ENCODE measurements at regions not wholly inside any gene's neighbourhood (a gene's known extent, or its start where the extent isn't known, plus 50 kb on each side); places are given as distances from the start of the nearest gene placed in this dataset.
"Not testable (repeated sequence)": the region's sequence is repeated elsewhere in the genome, so short reads cannot be mapped to it uniquely, and the experiment has no call there.

GRCh38 chr21:14825514-14825974 lies 239.3 kb downstream of the NRIP1 start:
- no peak for DNase-seq

- no peak for DNase-seq
Observed at GRCh38 chr21:14824126-14824525, 240.7 kb downstream of the NRIP1 start.

GRCh38 chr21:14817311-14817710 lies 247.5 kb downstream of the NRIP1 start:
- no peak for DNase-seq

- DNase-seq = no peak
Observed at GRCh38 chr21:14814991-14815390, 249.8 kb downstream of the NRIP1 start.

- no peak for DNase-seq
Observed at GRCh38 chr21:14814282-14814681, 250.5 kb downstream of the NRIP1 start.

GRCh38 chr21:14804170-14804569 lies 258.1 kb upstream of the SAMSN1 start:
- DNase-seq = not testable (repeated sequence)

- no peak for DNase-seq
Observed at GRCh38 chr21:14797543-14797942, 251.4 kb upstream of the SAMSN1 start.

GRCh38 chr21:14787312-14787711 lies 241.2 kb upstream of the SAMSN1 start:
- DNase-seq = no peak

GRCh38 chr21:14785679-14786078 lies 239.6 kb upstream of the SAMSN1 start:
- no peak for DNase-seq

GRCh38 chr21:14773777-14774345 lies 227.7 kb upstream of the SAMSN1 start:
- DNase-seq = peak; percentile 18

- no peak for DNase-seq
Observed at GRCh38 chr21:14771593-14771992, 225.5 kb upstream of the SAMSN1 start.

GRCh38 chr21:14768042-14768441 lies 221.9 kb upstream of the SAMSN1 start:
- no peak for DNase-seq

GRCh38 chr21:14767192-14767852 lies 221.2 kb upstream of the SAMSN1 start:
- no peak for DNase-seq

- no peak for DNase-seq
Observed at GRCh38 chr21:14766241-14766640, 220.1 kb upstream of the SAMSN1 start.

- DNase-seq = no peak
Observed at GRCh38 chr21:14763695-14764064, 217.6 kb upstream of the SAMSN1 start.

GRCh38 chr21:14762734-14763694 lies 216.9 kb upstream of the SAMSN1 start:
- DNase-seq = no peak

GRCh38 chr21:14762327-14762726 lies 216.2 kb upstream of the SAMSN1 start:
- DNase-seq = no peak

- DNase-seq = no peak
Observed at GRCh38 chr21:14759285-14759684, 213.2 kb upstream of the SAMSN1 start.

GRCh38 chr21:14758849-14759248 lies 212.7 kb upstream of the SAMSN1 start:
- no peak for DNase-seq

- DNase-seq = no peak
Observed at GRCh38 chr21:14757533-14758327, 211.6 kb upstream of the SAMSN1 start.

GRCh38 chr21:14755086-14755485 lies 209.0 kb upstream of the SAMSN1 start:
- DNase-seq = no peak

- DNase-seq = no peak
Observed at GRCh38 chr21:14754682-14755081, 208.6 kb upstream of the SAMSN1 start.

- no peak for DNase-seq
Observed at GRCh38 chr21:14754259-14754604, 208.1 kb upstream of the SAMSN1 start.

All from activated CD4-positive, alpha-beta T cell treated with anti-CD3 and anti-CD28 coated beads for 1 hour (primary cell).